T-helper 1 cell (primary cell): ENCODE measurements at regions not wholly inside any gene's neighbourhood (a gene's known extent, or its start where the extent isn't known, plus 50 kb on each side); places are given as distances from the start of the nearest gene placed in this dataset.

Experiments used
- DNase-seq, 5 donors: peaks; one replicate each; pipeline ENCODE4 v3.0.0-alpha.2; 2012 to 2020

DNA sequence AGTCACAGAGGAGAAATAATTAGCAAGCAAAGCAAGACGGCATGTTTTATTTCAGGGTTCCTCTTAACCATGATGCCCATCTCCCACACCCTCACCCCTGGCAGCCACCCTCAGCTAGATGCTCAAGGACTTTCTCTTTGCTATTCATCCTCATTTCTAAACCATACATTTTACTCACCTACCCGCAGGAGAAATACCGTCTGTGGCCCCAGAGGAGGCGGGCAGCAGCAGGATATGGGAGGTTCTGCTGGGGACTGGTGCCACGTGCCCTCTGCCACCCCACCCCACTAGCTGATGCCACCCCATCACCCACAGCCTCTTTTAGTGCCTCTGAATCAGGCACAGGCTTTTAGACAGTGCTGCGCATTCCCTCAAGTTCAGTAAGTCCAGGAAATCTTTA lies 168.7 kb upstream of the ITGB1 start:
- peak in 1 of 5 donors; percentile 82 for DNase-seq

DNA sequence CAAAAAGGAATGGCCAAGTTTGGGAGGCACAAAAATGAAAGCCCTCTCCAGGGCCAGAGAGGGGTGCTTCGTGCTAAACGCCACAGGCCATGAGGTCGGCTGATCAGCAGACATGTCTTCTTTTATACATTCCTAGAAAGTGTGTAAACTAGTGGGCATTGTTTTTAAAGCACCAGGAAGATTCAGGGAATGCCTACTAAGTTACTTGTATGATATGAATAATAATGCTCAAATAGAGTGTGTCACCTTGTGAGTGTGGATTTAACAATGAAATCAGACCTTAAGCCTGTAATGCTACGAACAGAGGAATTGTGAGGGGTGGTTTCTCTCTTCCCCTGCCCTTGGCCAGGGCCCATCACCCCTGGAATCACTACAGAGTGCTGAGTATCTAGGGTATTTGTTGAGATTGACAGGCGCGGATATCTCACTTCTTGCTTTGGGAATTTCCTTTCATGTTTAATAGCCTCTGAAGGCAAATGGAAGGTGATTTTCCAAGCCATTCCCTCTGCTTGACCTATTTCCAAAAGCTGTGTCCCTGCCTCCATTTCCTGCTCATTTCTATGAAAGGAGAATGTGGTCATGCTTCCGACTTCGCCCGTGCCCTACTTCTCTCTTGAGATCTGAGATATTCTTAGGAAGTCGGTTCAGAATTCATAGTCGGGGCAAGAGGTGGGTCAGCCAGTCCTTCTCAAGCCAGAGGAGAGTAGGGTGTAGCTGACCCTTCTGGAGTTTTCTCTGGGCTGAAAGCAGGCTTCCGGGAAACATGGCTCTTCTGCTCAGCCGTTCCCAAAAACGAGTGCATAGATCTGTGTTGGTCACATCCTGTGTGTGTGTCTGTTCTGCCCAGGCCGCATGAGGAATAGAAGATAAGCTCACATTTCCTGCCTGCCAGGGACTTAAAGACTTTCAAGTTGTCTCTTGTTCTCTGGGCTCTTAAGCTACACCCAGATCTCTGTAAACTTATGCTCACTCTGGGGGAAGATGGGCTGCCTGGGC lies 167.8 kb upstream of the ITGB1 start:
- peak in 1 of 5 donors; percentile 88 for DNase-seq

DNA sequence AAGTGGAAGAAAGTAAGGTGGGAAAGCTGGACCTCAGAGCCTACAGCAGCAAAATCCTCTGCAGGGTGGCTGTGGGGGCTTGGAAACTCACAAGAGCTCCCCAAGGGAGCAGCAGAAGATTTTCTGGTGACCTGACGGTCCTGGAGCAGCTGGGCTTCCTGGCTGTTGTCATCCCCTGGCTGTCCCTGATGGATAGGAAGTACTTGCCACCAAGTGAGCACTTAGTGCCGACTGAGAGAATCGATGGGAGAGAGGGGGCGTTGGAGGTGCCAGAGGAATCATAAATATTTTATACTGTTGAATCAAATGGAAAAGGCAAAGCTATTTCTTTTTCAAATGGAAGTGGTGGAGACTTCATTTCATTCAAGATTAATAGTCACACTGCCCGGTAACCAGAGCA lies 167.1 kb upstream of the ITGB1 start:
- DNase-seq: no peak

DNA sequence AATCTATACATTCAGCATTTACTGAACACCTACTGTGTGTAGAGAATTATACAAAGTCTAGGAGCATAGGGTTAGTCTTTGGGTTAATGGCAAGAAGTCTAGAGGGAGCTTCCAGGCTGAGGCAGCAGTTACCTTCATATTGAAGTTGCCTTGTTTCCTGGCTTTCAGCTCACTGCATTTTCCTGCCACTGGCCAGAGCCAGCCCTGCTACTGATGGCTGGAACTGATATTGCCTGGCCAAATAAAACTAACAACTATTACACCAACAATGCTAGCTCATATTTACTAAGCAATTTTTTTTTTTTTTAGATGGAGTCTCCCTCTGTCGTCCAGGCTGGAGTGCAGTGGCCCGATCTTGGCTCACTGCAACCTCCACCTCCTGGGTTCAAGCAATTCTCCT lies 165.7 kb upstream of the ITGB1 start:
- no peak for DNase-seq

DNA sequence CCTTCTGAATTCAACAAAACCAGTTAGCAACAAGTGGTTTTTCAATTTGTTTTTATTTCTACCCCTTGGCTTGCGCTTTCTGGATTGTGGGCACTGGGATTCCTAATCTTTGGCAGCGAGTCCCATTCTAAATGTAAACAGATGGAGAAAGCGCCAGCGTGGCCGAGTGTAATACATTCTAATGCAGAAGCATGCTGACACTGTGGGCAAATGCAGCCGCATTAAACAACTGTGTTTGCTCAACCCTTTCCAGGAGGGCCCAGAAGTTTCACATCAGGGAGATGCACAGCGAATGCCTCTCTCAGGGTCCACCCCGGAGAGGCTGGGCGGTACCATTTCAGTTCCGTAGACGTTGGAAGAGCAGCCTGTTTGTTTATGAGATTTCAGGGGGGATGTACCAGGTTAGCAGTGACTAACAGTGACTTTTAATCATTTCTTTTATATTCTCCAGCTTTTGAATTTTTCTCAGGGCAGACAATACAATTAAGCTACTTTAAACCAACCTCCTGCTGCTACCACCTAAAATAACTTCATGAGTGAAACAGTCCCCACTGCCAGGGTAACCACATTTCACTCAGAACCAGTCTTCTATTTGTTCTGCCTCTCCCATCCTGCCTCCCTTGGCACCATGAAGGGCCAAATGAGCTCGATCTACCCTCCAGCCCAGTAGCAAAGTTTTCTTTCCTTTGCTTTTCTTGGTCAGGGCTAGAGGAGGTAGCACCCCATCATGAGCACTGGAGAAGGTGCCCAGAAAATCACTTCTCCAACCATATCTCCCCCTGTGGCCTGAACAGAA lies 164.2 kb upstream of the ITGB1 start:
- DNase-seq: no peak

DNA sequence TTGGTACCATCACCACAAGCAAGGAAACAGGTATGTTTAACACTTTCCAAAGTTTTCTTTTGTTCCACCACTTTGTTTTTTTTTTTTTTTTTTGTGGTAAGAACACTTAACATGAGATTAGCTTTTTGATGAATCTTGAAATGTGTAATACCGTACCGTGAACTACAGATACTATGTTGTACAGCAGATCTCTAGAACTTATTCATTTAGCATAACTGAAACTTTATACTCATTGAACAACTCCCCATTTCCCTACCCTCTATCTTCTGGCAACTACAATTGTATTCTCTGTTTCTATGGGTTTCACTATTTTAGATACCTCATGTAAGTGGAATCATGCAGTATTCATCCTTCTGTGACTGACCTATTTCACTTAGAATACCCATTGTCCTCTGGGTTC lies 162.7 kb upstream of the ITGB1 start:
- DNase-seq: peak in 1 of 5 donors; percentile 81

DNA sequence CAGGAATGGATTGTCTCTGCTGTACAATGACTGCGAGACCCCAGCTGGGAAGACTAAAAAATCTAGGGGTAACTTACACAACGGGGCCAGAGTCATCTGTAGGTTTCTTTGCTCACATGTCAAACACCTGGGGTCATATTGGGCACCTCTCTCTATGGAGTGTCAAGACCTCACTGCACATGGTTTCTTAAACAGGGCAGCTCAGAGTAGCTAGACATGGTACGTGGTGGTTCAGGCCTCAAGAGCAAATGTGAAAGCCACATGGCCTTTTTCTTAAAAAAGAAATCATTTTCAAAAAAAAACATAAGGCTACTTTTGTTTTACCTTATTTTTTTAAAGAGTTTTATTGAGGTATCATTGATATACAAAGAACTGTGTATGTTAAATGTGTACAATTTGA lies 162.2 kb upstream of the ITGB1 start:
- DNase-seq: no peak

DNA sequence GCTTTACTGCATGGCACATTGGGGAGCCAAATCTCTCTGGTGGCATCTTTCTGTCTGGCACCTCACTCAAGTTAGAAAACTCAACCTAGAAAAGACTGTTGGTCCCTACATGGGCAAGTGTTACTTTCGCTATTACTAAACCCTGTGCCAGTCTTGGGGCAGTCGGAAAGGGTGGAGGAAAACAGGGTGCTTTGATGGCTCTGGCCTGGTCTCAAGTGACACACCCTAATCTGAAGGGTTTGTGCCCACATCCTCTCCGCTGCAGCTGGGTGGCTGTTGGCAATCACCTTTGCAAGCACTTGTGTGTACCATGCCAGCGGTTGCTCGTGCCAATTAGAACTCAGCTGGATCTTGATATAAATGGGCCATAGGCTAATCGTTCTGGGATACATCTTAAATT lies 159.8 kb upstream of the ITGB1 start:
- peak; percentile 25 to 98 (median 46) for DNase-seq

DNA sequence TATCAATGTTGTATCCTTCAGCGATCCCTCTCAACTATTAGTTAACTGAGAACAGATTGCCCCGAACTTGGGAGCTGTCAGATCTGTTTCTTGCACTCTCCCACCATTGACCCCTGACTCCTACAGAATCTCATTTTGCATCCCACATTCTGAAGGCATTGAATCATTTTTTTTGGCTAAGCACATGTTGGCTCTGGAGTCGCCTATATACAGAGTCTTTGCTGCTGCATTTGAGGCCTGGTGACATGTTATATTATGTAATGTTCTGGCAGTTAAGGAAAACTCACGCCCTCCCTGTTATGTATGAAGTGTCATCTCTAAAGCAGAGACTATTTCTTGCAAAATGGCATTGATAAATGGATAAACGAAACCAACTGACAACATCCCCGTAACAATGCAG lies 159.2 kb upstream of the ITGB1 start:
- DNase-seq: no peak

DNA sequence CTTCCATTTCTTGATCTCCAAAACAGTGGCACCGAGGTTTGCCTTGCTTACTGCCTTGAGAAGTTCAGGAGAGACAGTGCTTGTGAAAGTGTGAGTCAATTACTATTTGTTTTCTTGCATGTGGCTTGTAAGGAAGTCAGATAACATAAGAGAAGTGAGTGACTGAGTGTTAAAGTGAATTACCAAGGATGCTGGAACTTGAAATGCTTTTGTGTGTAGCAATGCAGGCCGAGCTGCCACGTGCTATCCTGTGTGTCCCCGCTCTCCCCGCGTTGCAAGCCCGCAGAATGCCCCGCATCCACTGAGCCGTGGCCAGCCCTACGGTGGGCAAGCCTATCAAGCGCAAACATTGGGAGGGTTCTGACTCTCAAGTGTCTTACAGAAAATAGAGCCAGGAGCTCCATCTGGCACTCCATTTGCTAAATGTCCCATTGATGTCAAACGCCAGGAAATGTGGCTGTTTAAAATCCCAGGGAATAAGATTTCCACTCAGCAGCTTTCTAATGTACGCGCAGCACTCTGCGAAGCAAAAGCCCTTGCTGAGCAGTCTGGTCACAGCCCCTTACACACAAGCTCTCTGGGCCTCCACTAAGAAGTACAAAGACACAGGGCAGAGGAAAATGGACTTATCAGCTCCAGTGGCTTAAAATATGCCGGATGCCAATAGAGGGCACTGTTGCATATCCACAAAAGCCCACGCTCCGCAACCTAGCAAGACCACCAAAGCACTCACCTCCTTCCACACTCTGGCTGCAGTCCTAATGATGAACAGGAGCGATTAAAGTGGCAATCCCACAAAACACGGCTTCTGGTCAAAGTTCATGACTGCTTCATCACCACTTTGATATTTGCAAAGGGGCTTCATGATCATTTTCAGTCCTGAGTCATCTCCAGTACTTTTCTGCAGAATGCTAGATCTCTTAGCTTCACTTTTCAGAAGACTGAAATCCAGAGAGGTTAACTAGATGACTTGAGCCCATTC lies 158.0 kb upstream of the ITGB1 start:
- DNase-seq: peak in 1 of 5 donors; percentile 81

DNA sequence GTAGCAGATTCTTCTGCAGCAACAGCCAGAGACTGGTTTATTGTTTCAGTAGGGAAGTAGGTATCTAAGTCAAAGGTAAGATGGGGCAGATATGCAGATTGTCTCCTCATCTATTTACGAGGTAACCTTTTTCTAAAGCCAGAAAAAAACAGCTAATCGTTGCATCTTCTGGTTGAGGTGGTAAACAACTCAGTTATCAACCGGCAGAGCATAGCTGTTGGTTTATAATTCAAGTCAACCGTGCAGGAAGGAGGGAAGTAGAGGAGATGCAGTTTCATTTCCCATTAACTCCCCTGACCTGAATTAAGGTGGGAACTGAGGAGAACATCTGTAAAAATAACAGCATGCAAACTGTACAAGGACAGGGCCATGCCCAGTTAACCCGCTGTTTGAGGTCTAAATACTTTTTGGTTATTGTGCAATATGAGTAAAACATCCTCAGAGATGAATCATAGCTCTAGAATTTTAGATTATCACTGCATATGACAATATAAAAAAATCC lies 156.5 kb upstream of the ITGB1 start:
- peak in 1 of 5 donors; percentile 85 for DNase-seq

DNA sequence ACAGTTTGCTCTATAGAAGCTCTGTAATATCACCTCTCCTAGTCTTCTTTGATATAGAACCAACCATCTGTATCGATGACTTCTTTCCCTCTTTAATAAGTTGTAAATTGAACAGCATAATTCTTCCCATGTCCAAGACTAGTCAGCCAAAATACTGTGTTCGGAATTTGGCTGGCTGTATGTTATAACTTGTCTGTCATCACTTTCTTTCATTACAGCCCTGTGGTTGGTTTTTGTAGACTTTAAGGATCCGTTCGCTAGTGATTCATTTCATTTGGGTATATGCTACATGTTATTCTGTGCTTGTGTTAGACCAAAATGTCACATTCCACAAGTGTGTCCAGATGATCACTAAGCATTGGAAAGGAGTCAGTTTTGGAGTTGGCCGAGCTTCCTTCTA lies 155.4 kb upstream of the ITGB1 start:
- no peak for DNase-seq

DNA sequence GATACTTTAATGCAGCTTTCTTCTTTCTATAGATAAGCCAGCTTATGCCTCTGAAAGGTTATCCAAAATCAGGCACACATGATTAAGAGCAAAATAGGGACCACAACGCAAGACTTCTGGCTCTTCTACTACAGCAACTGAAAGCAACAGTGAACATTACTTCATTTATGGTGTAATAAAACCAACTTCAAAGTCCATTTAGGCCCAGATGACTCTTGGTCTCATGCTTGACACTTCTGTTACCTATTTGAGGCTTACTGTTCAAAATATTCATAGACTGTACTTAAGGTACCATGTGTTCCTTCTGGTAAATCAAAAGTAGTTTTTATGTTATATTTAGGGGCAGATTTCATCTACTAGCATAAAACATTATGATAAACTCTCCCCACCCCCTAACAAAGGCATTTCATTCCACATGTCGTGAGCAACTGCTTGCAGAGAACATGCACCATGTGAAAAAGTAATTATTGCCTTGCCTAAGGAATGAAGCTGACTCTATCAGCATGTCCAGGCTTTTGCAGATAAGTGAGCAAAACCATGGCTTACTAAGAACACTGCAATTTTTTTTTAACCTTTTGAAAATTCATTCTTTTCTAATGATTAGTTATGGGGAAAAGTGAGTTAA lies 154.9 kb upstream of the ITGB1 start:
- DNase-seq: no peak

DNA sequence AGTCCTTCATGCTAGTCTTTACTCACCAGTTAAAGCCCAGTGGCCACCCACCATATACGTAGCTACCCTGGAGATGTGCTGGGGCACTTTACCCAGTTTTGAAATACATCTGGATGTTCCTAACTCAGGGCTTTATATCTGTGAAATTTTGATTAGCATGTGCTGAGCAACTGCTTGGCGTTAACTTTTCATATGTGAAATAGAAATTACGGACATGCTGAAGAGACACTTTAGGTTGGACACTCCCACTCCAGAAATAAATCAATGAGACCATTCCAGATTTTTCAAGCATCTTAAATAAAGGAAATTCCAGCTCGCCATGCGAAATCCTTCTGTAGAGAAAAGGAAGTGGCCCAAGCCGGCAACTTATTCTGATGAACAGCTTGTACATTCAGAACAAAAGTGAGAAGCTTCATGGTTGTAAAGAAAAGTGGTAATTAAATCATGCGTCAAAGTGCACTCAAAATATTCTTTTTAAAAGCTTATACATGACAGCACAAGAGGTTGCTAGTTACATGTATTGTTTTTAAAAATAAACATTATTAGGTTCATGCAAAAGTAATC lies 153.5 kb upstream of the ITGB1 start:
- DNase-seq: peak in 1 of 5 donors; percentile 58

DNA sequence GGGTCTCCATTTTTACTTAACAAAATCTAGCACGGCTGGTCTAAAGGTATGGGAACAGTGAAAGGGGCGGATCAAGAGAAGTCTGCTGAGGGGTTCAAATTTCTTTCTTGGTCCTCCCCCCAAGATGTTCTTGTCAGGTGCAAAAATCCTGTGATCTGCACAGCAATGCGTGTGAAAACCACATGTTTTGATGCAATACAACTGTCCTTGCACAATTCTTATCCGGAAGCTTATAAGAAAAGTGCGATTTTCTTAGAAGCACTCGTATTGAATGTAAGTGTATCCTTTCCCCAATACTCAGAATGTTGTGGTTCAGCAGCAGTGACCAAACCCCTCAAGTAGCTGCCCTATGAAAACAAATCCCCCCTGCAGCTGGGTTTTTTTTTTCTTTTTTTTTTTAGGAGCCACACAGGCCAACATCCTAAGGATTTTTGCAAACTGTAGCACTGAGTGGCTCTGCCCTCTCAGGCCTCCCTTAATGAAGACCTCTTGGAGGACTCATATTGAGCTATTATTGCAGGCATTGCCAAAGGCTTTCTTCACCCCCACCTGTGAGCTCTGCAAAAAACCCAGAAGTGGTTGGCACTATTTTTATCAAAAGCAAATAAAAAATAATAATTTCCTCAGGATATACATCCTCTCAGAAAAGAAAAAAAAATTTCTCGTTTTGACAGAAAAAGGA lies 151.9 kb upstream of the ITGB1 start:
- DNase-seq: peak in 1 of 5 donors; percentile 94

DNA sequence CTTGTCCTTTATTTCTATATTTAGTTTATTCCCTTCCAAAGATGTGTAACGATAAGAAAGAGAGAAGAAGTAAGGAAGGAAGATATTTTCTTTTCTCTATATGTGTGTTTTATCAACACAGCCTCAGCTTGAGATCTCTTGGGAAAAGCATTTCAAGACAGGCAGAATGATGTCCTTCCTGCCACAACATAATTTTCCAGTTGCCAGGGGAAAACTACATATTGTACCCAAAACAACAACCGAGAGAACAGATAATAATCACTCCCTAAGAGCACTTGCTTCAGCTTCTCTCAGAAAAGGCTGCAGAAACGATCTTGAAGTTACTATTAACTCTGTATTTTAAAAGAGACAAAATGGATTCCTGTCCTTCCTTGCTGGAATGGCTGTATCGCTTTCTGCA lies 151.4 kb upstream of the ITGB1 start:
- DNase-seq: no peak

DNA sequence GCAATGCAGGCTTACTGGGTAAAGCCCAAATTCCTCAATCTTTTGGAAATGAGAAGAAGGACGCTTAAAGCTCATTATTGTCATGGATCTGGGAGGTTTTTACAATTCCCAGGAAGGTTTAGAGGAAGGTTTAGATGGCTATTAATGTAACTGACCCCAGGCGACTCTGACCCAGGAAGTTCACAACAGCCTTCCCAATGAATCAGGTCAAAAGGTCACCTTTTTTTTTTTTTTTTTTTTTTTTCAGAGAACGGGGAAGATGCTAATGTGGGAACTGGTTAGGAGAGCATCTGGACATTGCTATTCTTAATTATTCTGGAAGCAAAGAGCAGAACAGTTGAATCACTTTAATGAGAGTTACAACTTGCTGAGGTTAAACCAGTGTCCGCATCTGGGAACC lies 149.9 kb upstream of the ITGB1 start:
- no peak for DNase-seq

DNA sequence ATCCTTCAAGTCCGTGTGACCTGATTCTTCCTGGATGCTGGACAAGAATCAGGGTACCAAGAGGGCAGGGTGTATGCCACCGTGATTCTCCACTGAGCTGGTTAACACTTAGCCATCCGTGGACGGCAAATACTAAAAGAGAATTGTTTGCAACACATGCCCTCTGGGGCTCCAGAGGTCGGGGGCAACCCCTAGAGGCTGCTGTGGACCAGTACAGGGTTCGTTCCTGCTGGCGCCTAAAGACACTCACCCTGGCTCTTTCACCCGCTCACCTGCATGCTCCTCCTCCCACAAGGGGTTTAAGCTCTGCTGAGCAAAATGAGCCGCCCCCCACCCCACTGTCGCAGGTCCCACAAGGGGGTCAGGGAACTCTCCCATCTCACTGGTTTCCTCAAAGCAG lies 148.7 kb upstream of the ITGB1 start:
- no peak for DNase-seq

DNA sequence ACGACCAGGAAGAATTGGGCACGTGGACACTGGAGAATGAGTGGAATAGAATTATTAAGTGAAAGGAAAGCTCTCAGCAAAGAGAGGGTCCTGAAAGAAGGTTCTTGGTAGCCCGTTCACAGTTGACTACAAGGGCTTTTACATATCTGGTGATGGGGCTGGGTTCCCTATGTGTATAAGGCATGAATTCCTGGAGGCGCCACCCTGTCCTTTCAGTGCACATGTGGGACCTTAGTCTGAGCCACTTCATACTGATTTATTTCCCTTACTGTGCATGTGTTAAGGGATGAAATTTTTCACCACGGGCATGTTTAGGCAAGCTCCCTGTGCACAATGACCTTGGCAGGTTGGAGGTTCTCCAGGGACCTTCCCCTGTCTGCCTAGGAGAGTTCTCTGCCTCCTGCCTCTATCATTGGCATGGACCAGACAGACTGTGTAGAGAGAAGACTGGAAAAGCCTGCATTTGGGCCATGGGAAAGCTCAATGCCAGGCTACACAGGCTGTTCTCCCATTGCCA lies 145.9 kb upstream of the ITGB1 start:
- DNase-seq: no peak

DNA sequence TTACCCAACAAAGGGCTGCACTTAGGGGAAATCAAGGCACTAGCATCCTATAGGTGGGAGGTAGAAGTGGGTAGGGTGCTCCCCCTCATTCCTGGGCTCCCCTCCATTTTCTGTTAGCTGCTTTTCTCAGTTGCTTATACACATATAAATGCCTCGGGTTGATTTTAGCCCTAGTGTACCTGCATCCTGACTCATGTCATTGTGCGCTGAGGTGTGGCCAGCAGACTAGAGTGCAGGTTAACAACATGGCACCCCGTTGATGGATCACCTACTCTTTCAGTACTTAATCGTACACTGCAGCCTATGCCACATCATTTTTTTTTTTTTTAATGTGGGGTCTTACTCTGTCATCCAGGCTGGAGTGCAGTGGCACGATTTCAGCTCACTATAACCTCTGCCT lies 144.0 kb upstream of the ITGB1 start:
- DNase-seq: peak in 1 of 5 donors; percentile 61

DNA sequence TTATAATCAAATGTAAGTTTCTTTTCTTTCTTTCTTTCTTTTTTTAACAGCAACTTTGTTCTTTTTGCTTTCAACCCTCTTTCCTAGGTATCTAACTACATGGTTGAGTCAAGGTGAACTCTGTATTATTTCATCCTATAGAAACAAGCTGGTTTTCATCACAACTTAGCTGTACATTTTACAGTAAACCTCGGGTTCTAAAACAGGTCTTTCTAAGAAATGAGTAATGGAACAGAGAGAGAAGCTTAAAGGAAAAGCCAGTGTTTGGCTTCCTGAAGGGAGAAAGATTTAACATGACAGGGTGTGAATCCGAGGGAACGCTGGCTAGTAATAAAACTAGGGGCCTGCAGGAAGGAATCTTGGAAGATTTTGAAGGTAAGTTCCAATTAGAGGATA lies 143.4 kb upstream of the ITGB1 start:
- peak in 1 of 5 donors; percentile 81 for DNase-seq
